ENCODE measurements at regions not wholly inside any gene's neighbourhood (a gene's known extent, or its start where the extent isn't known, plus 50 kb on each side); places are given as distances from the start of the nearest gene placed in this dataset.

DNA sequence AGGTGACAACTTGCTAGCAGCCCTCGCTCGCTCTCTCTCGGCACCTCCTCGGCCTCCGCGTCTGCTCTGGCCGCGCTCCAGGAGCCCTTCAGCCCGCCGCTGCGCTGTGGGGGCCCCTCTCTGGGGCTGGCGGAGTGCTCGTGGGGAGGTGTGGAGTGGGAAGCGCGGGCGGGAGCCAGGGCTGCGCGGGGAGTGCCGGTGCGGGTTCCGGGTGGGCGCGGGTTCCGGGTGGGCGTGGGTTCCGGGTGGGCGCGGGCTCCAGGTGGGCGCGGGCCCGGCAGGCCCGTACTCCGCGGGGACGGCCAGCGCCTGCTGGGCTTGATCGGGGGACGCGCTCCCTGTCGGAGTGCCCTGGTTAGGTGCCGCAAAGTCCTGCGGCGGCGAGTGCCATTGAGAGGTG is 384.3 kb downstream of the GPM6A start:
- WGBS, 2 donors, result 91 to 98% methylated on average over 19 to 43 of the region's 44 CpGs
- no peak for TF ChIP-seq EP300 (IDR thresholded peaks at IDR 0.05)
- no peak for TF ChIP-seq POLR2A (IDR thresholded peaks at IDR 0.05)
- TF ChIP-seq, protein P1, sequence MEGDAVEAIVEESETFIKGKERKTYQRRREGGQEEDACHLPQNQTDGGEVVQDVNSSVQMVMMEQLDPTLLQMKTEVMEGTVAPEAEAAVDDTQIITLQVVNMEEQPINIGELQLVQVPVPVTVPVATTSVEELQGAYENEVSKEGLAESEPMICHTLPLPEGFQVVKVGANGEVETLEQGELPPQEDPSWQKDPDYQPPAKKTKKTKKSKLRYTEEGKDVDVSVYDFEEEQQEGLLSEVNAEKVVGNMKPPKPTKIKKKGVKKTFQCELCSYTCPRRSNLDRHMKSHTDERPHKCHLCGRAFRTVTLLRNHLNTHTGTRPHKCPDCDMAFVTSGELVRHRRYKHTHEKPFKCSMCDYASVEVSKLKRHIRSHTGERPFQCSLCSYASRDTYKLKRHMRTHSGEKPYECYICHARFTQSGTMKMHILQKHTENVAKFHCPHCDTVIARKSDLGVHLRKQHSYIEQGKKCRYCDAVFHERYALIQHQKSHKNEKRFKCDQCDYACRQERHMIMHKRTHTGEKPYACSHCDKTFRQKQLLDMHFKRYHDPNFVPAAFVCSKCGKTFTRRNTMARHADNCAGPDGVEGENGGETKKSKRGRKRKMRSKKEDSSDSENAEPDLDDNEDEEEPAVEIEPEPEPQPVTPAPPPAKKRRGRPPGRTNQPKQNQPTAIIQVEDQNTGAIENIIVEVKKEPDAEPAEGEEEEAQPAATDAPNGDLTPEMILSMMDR (IDR thresholded peaks at IDR 0.05), result no peak
- no peaks in the 10 kb centered on the region for H3K4me1 ChIP-seq
- no peak overlapping the region for H3K4me3 ChIP-seq
- no peak overlapping the region for H3K27ac ChIP-seq
- no peaks in the 10 kb centered on the region for H3K36me3 ChIP-seq
- DNase-seq (ENCODE audit: low spot score in 2 of 2), result no peak
- H3K27me3 ChIP-seq, result no peaks in the 10 kb centered on the region
- H3K9me3 ChIP-seq, result no peaks in the 10 kb centered on the region

DNA sequence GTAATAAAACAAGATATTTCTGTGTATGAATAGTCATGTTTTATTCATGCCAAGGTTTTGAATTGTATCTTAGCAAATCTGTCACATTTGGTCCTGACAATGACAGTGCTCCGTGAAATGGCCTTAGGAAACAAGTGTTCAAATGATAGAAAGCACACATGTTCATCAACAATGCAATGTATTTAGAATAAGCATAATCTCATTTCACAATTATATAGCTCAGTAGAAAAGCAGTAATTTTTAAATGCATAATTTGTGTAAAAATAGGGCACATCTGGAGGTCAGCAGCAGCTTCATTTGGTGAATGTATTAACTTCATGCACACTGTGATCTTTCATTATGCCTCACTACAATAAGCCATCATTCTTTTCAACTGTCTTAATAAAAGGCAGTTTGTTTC is 380.4 kb downstream of the GPM6A start:
- 41 to 66% methylated on average over 1 of the region's 1 CpG for WGBS, 2 donors
- Histone ChIP-seq H3K9me3 (no peaks in the 10 kb centered on the region), H3K36me3 (no peaks in the 10 kb centered on the region), H3K27me3 (no peaks in the 10 kb centered on the region), H3K27ac (no peak overlapping the region), H3K4me3 (no peak overlapping the region), H3K4me1 (no peaks in the 10 kb centered on the region)
- DNase-seq (ENCODE audit: low spot score in 2 of 2), result no peak
- no peak for TF ChIP-seq POLR2A (IDR thresholded peaks at IDR 0.05)
- TF ChIP-seq, protein P1 (IDR thresholded peaks at IDR 0.05), result no peak
- TF ChIP-seq EP300 (IDR thresholded peaks at IDR 0.05), result no peak

DNA sequence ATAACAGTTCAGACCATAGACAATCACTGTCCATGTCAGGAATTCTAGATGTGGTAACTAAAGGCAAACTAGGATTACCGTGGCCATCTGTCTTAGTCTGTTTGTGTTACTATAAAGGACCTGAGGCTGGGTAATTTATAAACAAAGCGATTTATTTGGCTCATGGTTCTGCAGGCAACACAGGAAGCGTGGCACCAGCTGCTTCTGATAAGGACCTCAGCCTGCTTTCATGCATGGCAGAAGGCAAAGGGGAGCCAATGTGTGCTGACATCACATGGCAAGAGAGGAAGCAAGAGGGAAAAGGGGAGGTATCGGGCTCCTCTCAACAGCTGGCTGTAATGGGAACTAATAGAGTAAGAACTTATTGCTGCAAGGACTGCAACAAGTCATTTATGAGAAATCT is 376.7 kb downstream of the GPM6A start:
- Histone ChIP-seq H3K9me3 (no peaks in the 10 kb centered on the region), H3K4me1 (no peaks in the 10 kb centered on the region), H3K4me3 (no peak overlapping the region), H3K36me3 (no peaks in the 10 kb centered on the region), H3K27ac (no peak overlapping the region), H3K27me3 (no peaks in the 10 kb centered on the region)
- TF ChIP-seq EP300 (IDR thresholded peaks at IDR 0.05) (no peak), POLR2A (IDR thresholded peaks at IDR 0.05) (no peak)
- TF ChIP-seq, protein P1 (IDR thresholded peaks at IDR 0.05), result no peak
- DNase-seq (ENCODE audit: low spot score in 2 of 2), result no peak
- 64 to 65% methylated on average over 4 of the region's 4 CpGs for WGBS, 2 donors

DNA sequence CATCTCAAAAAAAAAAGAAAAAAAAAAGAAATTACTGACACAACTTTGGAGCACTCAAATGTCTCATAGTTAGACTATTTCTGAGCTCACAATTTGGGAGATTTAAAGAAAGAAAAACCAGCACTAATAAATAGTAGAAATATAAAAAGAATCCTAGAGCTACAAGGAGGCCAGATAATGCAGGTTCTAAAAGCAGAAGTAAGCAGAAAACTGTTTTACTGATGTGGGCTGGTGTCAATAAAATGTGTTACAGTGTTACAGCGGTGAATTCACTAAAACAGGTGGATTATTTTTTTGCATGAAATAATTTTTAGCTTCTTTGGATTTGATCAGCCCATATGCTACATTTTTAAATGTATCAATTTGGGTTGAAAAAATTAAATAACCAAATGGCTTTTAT is 375.9 kb downstream of the GPM6A start:
- no peak for DNase-seq (ENCODE audit: low spot score in 2 of 2)
- no peak overlapping the region for H3K27ac ChIP-seq
- H3K27me3 ChIP-seq, result no peaks in the 10 kb centered on the region
- H3K9me3 ChIP-seq, result no peaks in the 10 kb centered on the region
- H3K4me3 ChIP-seq, result no peak overlapping the region
- H3K36me3 ChIP-seq, result no peaks in the 10 kb centered on the region
- H3K4me1 ChIP-seq, result no peaks in the 10 kb centered on the region
- TF ChIP-seq POLR2A (IDR thresholded peaks at IDR 0.05) (no peak), EP300 (IDR thresholded peaks at IDR 0.05) (no peak)
- TF ChIP-seq, protein P1 (IDR thresholded peaks at IDR 0.05), result no peak
- 85 to 86% methylated on average over 1 of the region's 1 CpG for WGBS, 2 donors

DNA sequence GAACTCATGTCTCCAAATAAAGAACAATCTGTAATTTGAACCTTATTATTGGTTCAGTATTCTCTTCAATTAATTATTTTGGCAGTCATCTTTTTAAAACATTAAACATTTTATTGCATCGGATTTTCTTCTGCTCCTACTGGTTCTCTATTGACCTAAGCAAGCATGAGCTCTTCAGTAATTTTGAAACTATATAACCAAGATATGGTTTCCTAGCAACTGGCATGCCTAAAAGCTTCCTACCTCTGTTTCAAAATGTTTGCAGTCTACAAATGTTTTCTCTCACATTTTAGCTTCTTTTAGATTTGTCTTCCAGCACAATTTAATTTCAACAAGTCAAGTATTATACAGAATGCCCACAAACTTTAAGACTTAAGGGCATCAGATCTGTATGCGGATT is 371.3 kb downstream of the GPM6A start:
- Histone ChIP-seq H3K4me3 (no peak overlapping the region), H3K36me3 (no peaks in the 10 kb centered on the region), H3K27ac (no peak overlapping the region), H3K9me3 (no peaks in the 10 kb centered on the region), H3K4me1 (no peaks in the 10 kb centered on the region), H3K27me3 (no peaks in the 10 kb centered on the region)
- TF ChIP-seq POLR2A (IDR thresholded peaks at IDR 0.05) (no peak), EP300 (IDR thresholded peaks at IDR 0.05) (no peak)
- TF ChIP-seq, protein P1 (IDR thresholded peaks at IDR 0.05), result no peak
- no peak for DNase-seq (ENCODE audit: low spot score in 2 of 2)
- 80 to 85% methylated on average over 2 of the region's 2 CpGs for WGBS, 2 donors

Measured in tibial nerve (tissue), 4 donors.